Umbilical cord (tissue), 1 donor: ENCODE measurements at regions not wholly inside any gene's neighbourhood (a gene's known extent, or its start where the extent isn't known, plus 50 kb on each side); places are given as distances from the start of the nearest gene placed in this dataset.

Source experiments
- DNase-seq: peaks from one replicate; pipeline ENCODE4 v3.0.0-alpha.2; 2015; ENCODE audit warnings: low spot score

- DNase-seq: no peak
Observed at GRCh38 chr11:28739489-28740280, 631.5 kb downstream of the METTL15 start.

DNA sequence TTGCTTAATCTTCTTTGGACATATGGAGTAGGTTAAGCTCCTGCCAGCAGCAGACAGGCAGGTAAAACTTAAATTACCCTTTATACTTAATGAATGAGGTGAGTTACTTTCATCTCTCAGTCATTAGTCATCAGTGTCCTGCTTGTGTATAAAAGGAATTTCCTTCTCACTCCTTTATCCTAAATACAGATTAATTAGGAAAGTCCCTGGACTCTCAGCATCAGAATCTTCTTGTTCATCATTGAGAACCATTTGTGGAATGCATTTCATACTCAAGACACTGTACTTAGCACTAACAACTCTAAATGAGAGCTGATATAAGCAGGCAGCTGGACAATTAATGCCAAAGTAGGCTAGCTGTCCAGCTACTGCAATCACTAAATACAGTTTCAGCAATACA, 630.4 kb downstream of the METTL15 start:
- no peak for DNase-seq

DNA sequence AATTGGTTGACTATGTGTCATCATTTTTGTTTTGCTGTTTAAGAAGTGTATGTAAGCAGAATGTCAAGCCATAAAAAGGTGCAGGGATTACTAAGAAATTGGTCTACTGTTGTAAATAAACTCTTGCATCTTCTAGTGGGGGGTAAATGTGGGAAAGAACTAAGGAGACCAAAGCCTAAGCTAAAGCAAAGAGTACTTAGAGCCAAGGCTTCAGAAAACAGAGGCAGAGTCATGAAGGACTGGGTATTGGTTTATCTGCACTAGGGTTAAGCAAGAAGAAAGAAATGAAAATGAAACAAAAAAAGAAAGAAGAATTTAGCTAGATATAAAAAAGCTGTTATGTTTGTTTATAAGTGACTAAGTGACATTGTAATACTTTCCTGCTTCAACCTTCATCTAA, 628.1 kb downstream of the METTL15 start:
- no peak for DNase-seq

DNA sequence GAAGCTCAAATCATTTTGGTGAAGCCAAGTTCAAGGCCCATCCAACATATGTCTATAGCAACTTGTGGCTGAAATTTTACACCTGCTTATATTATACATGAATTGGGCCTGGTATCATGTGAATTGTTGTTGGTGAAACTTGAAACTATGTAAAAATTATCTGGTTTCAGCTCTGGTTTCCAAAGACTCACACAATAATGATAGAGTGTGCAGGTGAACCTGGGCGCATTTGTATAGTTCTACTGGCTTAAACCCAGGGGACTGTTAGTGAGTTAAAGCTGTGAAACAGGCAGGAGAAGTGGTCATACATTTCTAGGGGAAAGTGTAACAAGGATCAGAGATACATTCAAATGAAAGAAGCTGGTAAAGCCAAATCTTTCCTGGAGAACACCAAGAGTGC, 627.3 kb downstream of the METTL15 start:
- DNase-seq: no peak

GRCh38 chr11:28730889-28731288, 622.7 kb downstream of the METTL15 start:
- DNase-seq: no peak

DNA sequence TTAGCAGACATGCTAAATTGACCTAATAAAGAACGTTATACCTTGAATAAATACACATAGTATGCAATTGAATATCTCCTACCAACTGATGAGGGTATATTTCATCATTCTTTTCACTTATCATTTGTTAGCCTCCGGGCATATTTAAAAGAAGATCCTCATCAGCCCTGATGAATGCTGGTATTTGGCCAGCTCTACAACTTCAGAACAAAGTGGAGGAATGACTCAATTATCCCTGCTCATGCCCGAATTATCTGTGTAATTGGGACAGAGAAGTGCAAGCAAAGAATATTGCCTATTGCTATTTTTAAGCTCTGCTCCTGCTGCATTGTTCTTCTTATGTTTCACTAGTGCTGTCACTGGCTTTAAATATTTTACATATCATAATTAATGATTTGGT, 622.1 kb downstream of the METTL15 start:
- DNase-seq: no peak

GRCh38 chr11:28729339-28729738, 621.2 kb downstream of the METTL15 start:
- no peak for DNase-seq

- no peak for DNase-seq
Observed at GRCh38 chr11:28728666-28729065, 620.5 kb downstream of the METTL15 start.

- DNase-seq: no peak
Observed at GRCh38 chr11:28727254-28727653, 619.1 kb downstream of the METTL15 start.

- DNase-seq: no peak
Observed at GRCh38 chr11:28726432-28726831, 618.2 kb downstream of the METTL15 start.

GRCh38 chr11:28715726-28716125, 607.5 kb downstream of the METTL15 start:
- DNase-seq: no peak

- DNase-seq: no peak
Observed at GRCh38 chr11:28713850-28714249, 605.7 kb downstream of the METTL15 start.

- no peak for DNase-seq
Observed at GRCh38 chr11:28708075-28708474, 599.9 kb downstream of the METTL15 start.

GRCh38 chr11:28704801-28705200, 596.6 kb downstream of the METTL15 start:
- DNase-seq: no peak

GRCh38 chr11:28703371-28703770, 595.2 kb downstream of the METTL15 start:
- no peak for DNase-seq

GRCh38 chr11:28702871-28703270, 594.7 kb downstream of the METTL15 start:
- DNase-seq: no peak

GRCh38 chr11:28702450-28702790, 594.2 kb downstream of the METTL15 start:
- no peak for DNase-seq

DNA sequence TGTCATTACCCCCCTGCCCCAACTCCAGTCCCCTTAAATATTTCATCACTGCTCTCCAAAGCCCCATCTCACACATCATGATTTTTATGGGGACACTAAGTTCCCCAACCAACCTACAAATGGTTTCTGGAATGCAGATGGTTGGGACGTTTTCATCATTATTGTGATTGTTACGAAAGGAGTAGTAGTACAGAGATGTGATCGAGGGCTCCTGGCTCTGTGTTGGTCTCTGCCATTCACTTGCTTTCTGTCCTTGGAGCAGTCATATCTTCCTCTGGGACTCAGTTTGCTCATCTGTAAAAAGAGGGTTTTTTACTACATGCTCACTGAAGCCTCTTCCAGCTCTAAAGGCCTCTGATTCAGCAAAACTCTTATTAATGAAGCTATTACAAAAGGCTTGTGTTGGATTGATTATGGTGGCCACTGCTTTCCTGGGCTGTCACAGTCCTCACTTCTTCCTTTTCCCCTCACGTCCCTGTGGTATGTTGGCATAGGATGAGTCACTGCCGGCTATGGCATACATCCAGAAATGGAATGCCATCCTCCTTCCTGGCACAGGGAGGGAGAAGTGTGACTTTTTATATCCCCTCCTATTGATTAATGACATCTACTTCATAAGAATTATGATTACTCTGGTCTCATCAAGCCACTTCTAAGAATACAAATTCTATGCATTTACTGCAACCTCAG, 593.7 kb downstream of the METTL15 start:
- no peak for DNase-seq

DNA sequence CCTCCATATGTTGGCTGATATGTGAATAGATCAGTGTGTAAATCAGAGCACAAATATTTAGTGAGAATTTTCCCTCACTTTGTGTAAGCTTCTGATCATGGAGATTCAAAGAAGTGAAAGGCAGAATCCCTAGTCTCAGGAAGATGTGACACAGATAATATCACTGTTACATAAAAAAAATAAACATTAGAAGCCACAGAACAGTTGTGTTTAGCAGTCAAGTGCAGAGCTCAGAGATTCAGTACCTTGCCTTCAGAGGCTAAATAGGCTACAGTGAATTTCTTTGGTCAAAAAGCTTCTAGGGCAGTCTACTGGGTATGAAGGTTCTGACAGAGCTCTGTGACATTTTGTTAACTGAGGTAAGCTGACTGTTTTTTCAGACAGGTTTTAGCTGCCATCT, 591.5 kb downstream of the METTL15 start:
- DNase-seq: no peak

GRCh38 chr11:28697920-28698827, 590.0 kb downstream of the METTL15 start:
- DNase-seq: peak; percentile 32

- no peak for DNase-seq
Observed at GRCh38 chr11:28696591-28696990, 588.4 kb downstream of the METTL15 start.

DNA sequence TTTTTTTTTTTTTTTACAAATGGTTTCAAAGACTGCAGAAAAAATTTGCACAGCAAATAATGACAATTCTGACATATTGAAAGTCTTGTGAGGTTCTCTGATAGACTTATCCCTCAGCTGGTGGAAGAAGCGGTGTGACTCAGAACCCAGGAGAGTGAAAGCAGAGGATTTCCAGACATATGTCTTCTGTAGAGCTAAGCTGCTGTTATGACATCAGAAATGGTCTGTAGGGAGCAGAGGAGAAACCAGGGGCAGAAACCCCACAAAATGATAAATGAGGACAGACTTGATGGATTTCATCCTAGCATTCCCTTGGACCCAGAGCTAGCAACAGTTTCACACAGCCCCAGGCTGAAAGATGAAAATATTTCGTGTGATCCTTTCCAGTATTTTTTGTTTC, 582.6 kb downstream of the METTL15 start:
- DNase-seq: peak; percentile 52
